Activated CD8-positive, alpha-beta memory T cell treated with anti-CD3 and anti-CD28 coated beads for 24 hours (primary cell): ENCODE measurements at regions not wholly inside any gene's neighbourhood (a gene's known extent, or its start where the extent isn't known, plus 50 kb on each side); places are given as distances from the start of the nearest gene placed in this dataset.

ENCODE experiments used
- DNase-seq: peaks from one replicate; pipeline ENCODE4 v3.0.0-alpha.2; 2020

DNA sequence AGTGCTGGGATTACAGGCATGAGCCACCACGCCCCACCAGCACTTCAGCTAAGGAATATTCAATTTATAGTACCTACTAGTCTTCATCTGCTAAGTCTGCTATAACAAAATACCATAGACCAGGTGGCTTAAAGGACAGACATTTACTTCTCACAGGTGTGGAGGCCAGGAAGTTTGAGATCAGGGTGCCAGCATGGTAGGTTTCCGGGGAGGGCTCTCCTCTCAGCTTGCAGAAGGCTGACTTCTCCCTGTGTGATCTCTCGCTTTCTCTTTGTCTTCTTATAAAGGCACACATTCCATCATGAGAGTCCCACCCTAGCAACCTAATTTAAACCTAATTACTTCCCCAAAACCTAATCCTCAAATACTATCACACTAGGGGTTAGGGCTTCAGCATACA is 433.0 kb downstream of the INSC start:
- no peak for DNase-seq

DNA sequence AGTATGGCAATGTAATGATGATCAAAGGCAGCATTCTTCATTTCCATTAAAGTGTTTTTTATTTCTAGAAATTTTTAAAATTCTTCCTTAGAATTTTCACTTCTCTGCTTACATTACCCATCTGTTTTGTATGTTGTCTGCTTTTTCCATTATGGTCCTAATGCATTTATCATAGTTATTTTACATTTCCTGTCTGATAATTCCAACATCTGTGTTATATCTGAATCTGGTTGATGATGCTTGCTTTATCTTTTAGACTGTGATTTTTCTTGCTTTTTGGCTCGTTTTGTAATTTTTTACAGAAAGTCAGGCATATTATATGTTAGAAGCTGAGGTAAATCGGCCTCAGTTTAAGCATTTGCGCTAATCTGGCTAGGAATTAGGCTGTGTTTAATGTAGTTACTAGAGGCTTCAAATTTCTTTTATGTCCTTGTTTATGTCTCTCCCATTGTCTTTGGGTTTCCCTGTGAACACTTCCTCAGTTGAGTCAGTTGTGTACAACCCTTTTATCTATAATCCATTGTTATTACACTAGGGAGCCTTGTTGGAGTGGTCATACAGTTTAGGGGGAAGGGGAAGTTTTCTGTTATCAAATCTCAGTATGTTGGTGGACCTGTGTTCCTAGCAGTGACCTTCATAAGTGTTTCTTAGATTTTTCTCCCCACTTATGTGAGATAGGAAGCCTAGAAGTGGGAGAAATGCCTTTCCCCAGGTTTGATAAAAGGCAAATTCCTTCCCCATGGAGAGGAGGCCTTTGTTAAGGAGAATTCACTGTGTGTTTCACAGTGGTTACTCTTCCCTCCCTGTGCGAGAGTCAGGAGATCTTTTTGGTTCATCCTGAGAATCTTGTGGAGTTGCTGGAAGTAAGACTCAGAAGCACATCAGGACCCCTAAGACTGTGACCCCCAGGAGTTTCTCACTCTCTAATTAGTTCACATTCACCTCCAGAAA is 437.5 kb downstream of the INSC start:
- no peak for DNase-seq

DNA sequence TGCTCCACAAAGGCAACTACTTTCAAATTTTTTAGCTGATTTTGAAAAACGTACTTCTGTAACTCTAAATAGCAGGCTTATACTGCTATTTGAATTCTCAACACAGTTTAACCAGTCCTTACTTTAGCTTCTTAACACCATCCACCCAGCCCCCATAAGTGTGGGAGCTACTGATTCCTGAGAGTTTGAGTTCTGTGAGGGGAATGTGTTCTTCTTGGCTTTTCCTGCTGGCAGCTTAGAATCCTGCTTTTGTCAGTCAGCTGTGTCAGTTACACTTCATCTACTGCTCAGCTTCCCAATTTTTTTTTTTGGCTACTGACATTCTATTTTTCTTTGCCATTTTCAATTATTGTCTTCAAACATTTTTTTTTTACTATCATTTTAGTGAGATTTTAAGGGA is 440.4 kb downstream of the INSC start:
- DNase-seq = no peak

GRCh38 chr11:15557457-15558230 is 442.9 kb downstream of the INSC start:
- DNase-seq = no peak

GRCh38 chr11:15558513-15559181 is 443.9 kb downstream of the INSC start:
- DNase-seq = no peak

GRCh38 chr11:15560689-15561467 is 446.2 kb downstream of the INSC start:
- no peak for DNase-seq

- DNase-seq = no peak
These were observed 447.5 kb downstream of the INSC start for GRCh38 chr11:15562230-15562629.

GRCh38 chr11:15563054-15563453 is 448.3 kb downstream of the INSC start:
- no peak for DNase-seq

DNA sequence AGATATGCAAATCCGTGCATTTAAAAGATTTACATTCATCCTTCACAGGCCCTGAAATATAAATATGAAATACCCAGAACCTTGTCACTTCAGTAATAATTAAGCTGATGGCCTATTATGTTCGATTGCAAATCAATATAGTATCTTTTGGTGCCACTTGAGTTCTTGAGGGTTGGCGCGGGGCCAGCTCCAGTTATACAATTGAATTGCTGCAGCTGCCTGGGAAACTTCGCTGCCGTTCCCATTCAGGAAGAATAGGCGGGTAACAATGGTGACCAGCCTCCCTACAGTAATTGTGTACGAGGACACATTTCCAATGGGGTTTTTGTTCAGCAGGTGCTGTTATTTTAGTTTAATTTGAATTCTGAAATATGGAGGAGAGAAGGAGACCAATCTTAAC is 451.2 kb downstream of the INSC start:
- DNase-seq = no peak

- no peak for DNase-seq
These were observed 453.7 kb downstream of the INSC start for GRCh38 chr11:15568440-15568839.

DNA sequence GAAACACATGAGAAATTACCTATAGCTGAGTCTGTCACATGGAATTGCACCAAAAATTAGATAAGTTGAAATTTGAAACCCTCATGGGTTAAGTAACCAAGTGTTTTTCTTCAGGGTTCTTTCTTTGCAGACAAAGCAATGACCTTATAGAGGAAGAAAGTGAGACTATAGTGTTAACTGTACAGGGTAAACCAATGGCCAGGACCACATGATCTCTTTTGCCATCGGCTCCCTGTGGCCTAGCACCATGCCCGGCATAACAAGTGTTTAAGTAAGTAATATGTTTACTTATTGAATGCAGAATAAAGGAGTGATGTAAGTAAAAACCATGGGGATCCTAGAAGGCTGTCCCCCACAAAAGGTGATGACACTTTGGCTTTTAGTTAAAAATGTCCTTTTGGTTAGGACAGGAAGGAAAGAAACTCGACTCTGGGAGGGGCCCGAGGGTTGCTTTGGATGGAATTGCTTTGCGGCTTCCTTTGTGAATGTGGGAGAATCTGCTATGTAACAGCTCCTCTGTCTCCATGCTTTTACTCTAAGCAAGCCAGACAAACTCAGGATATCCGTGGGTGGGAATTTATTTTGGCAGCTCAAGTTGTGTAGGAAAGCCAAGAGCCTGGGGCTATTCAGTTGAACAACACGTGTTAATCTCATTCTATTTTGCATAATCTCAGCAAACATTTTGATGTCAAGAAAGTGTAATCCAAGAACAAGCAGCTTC is 454.7 kb downstream of the INSC start:
- no peak for DNase-seq

GRCh38 chr11:15575409-15575808 is 460.7 kb downstream of the INSC start:
- DNase-seq = no peak

GRCh38 chr11:15576769-15577168 is 462.0 kb downstream of the INSC start:
- no peak for DNase-seq

- no peak for DNase-seq
These were observed 462.8 kb downstream of the INSC start for GRCh38 chr11:15577519-15577918.

DNA sequence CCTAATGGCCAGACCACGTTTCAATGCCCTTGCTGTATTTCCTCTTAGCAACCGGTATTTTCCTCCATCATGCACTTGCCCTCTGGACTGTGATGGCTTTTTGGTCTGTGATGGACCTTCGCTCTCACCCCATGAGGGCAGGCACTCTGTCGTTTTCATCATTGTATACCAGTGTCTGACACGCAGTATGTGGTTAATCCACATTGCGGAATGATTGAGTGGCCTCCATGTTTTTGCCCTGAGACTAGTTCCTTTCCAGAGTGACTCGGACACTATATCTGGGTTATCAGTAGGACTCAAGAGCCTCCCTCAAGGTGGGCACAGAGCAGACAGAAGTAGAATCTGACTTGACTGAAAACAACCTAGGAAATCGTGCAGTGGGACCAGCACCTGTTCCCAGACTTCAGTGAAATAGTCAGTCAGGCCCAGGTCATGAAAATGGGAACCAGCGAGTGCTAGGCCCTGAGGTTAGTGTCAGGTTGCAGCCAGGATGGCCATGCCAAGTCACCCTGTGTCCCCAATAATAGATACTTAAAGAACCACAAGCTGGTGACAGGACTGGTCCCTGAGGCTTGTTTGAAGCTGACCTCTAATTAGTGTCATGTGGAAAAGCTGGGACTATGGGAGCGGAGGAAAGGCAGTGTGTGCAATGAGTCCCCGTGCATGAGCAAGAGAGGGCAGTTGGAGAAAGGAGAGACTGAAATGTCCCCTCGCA is 464.7 kb downstream of the INSC start:
- no peak for DNase-seq

- no peak for DNase-seq
These were observed 465.5 kb downstream of the INSC start for GRCh38 chr11:15580056-15580774.

DNA sequence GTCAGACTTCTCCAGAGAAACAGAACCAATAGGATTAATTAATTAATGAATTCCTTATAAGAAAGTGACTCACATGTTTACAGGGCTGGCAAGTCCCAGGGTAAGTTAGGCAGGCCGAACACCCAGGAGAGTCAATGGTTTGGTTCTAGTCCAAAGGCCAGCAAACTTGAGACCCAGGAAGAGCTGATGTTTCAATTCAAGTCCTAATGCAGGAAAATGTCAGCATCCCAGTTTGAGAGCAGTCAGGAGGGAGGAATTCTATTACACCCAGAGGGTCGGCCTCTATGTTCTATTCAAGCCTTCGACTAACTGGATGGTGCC is 466.0 kb downstream of the INSC start:
- no peak for DNase-seq

DNA sequence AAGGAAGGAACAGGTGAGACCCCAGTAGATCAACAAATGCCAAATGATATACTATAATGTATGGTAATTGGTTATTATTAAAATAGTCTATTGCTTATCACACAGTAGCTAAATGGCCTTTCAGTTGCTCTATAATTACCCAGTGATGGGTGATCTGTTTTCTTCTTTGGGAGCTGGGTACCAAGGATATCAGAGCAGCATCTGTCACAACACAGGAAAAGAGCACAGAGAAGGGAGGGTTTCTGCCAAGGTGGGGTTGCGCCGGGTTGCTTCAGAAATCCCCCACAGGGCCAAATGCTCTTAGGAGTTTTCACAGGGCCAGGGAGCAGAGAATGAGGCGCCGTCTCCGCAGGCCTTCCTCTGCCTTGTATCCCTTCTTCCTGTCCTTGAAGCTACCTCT is 469.4 kb downstream of the INSC start:
- DNase-seq = no peak

DNA sequence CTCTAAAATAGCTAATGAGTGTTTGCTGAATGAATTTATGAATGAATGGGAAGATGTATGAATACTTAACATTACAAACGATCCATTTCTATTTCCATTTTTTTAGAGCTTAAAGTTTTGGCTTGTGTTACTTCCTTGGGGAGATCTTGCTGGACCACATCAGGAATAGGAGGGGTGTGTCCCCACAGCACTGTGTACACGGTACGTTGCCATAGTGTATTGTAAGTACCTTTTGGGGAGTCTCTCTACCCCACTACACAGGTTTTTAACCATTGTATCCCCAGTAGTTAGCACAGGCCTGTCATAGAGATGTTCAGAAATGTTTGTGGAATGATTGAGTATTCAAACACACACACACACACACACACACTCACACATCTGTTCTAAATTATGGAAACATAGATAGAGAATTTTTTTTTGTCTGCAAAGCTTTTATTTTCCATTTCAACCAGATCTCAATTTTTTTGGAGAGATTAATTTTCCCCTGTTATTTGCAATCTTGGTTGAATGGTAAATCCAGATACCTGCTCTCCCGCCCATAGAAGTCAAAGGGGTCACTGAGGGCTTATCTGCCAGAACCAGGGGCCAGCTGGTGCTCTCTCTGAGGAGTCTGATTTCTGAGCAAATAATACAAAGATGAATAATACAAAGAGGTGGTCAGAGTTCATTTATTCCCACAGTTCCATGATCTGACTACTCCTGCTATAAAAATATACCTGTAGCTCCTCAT is 471.0 kb downstream of the INSC start:
- no peak for DNase-seq
